ENCODE measurements at regions not wholly inside any gene's neighbourhood (a gene's known extent, or its start where the extent isn't known, plus 50 kb on each side); places are given as distances from the start of the nearest gene placed in this dataset.

DNA sequence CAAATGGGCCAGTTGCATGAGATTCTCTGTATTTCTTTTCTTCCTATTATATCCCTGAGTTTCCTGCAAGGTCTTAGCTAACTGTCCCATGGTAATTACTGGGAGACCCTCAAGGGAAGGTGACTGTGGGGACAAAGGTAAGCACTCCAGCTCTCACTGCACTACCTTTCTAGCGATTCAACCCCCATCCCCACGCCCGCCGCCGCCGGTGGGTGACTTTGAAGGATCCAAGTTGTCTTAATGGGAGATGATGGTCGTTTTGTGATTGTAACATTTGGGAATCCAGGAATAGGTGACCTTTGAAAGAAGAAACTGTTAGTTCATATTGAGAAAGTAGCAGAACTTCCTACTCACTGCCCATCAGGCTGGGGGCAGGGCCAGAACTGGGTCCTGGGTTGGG, 265.5 kb downstream of the LRFN2 start:
- Histone ChIP-seq H3K9me3 (ENCODE audit: low read length) (no peaks in the 10 kb centered on the region), H4K20me1 (ENCODE audit: insufficient read depth) (no peaks in the 10 kb centered on the region), H3K4me3 (ENCODE audit: low read length) (no peak overlapping the region), H3K9ac (ENCODE audit: low read length) (no peak overlapping the region), H3K79me2 (replicated peaks; ENCODE audit: insufficient read depth, low read length) (no peaks in the 10 kb centered on the region), H3F3A (ENCODE audit: insufficient read depth, low read length, poor library complexity, severe bottlenecking) (no peaks in the 10 kb centered on the region), H3K27ac (ENCODE audit: low read length) (no peak overlapping the region), H2AFZ (ENCODE audit: low read depth, low read length) (no peak overlapping the region), H3K27me3 (ENCODE audit: insufficient read depth, low read depth, low read length) (no peaks in the 10 kb centered on the region), H3K36me3 (ENCODE audit: insufficient read depth, low read length) (no peaks in the 10 kb centered on the region), H3K9me2 (ENCODE audit: insufficient read depth, low read length) (no peaks in the 10 kb centered on the region), H3K4me2 (ENCODE audit: low read length) (no peak overlapping the region)
- TF ChIP-seq SMC3 (conservative IDR thresholded peaks at IDR 0.05; ENCODE audit: poor library complexity): no peak
- TF ChIP-seq, protein P1, sequence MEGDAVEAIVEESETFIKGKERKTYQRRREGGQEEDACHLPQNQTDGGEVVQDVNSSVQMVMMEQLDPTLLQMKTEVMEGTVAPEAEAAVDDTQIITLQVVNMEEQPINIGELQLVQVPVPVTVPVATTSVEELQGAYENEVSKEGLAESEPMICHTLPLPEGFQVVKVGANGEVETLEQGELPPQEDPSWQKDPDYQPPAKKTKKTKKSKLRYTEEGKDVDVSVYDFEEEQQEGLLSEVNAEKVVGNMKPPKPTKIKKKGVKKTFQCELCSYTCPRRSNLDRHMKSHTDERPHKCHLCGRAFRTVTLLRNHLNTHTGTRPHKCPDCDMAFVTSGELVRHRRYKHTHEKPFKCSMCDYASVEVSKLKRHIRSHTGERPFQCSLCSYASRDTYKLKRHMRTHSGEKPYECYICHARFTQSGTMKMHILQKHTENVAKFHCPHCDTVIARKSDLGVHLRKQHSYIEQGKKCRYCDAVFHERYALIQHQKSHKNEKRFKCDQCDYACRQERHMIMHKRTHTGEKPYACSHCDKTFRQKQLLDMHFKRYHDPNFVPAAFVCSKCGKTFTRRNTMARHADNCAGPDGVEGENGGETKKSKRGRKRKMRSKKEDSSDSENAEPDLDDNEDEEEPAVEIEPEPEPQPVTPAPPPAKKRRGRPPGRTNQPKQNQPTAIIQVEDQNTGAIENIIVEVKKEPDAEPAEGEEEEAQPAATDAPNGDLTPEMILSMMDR (IDR thresholded peaks at IDR 0.05; ENCODE audit: poor library complexity, severe bottlenecking): no peak
- TF ChIP-seq TAF1 (IDR thresholded peaks at IDR 0.05; ENCODE audit: low read depth): no peak
- no peak for TF ChIP-seq RAD21 (conservative IDR thresholded peaks at IDR 0.05)
- TF ChIP-seq EP300 (conservative IDR thresholded peaks at IDR 0.05; ENCODE audit: poor library complexity, severe bottlenecking): no peak
- no peak for TF ChIP-seq MXI1 (conservative IDR thresholded peaks at IDR 0.05; ENCODE audit: poor library complexity, severe bottlenecking)
- TF ChIP-seq, protein P2, sequence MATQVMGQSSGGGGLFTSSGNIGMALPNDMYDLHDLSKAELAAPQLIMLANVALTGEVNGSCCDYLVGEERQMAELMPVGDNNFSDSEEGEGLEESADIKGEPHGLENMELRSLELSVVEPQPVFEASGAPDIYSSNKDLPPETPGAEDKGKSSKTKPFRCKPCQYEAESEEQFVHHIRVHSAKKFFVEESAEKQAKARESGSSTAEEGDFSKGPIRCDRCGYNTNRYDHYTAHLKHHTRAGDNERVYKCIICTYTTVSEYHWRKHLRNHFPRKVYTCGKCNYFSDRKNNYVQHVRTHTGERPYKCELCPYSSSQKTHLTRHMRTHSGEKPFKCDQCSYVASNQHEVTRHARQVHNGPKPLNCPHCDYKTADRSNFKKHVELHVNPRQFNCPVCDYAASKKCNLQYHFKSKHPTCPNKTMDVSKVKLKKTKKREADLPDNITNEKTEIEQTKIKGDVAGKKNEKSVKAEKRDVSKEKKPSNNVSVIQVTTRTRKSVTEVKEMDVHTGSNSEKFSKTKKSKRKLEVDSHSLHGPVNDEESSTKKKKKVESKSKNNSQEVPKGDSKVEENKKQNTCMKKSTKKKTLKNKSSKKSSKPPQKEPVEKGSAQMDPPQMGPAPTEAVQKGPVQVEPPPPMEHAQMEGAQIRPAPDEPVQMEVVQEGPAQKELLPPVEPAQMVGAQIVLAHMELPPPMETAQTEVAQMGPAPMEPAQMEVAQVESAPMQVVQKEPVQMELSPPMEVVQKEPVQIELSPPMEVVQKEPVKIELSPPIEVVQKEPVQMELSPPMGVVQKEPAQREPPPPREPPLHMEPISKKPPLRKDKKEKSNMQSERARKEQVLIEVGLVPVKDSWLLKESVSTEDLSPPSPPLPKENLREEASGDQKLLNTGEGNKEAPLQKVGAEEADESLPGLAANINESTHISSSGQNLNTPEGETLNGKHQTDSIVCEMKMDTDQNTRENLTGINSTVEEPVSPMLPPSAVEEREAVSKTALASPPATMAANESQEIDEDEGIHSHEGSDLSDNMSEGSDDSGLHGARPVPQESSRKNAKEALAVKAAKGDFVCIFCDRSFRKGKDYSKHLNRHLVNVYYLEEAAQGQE (IDR thresholded peaks at IDR 0.05; ENCODE audit: borderline replicate concordance): no peak
- TF ChIP-seq EZH2 (IDR thresholded peaks at IDR 0.05; ENCODE audit: borderline replicate concordance, insufficient read depth, low read length, poor library complexity, severe bottlenecking): no peak
- TF ChIP-seq POLR2AphosphoS5 (IDR thresholded peaks at IDR 0.05): no peak

DNA sequence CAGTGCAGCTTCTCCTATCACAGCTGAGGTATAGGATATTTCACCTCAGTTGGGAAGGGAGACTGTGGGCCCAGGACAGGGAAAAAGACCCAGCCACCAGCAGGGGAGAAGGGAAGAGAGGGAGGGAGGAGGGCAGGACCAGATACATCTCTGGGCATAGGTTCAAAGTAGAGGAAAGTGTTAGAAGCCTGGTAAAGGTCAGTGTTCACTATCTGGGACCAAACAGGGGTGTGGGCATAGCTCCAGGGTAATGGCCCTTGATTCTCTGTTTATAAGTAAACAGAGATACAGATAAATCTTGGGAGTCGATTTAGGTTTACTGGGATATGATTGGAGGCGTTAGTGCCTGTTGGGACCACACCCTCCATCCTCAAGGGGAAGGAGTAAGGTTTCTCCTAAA, 266.2 kb downstream of the LRFN2 start:
- Histone ChIP-seq H3K9me3 (ENCODE audit: low read length) (no peaks in the 10 kb centered on the region), H3K36me3 (ENCODE audit: insufficient read depth, low read length) (no peaks in the 10 kb centered on the region), H3K4me3 (ENCODE audit: low read length) (no peak overlapping the region), H3K9me2 (ENCODE audit: insufficient read depth, low read length) (no peaks in the 10 kb centered on the region), H2AFZ (ENCODE audit: low read depth, low read length) (no peak overlapping the region), H3K79me2 (replicated peaks; ENCODE audit: insufficient read depth, low read length) (no peaks in the 10 kb centered on the region), H4K20me1 (ENCODE audit: insufficient read depth) (no peaks in the 10 kb centered on the region), H3K27me3 (ENCODE audit: insufficient read depth, low read depth, low read length) (no peaks in the 10 kb centered on the region), H3K4me2 (ENCODE audit: low read length) (no peak overlapping the region), H3K9ac (ENCODE audit: low read length) (no peak overlapping the region), H3F3A (ENCODE audit: insufficient read depth, low read length, poor library complexity, severe bottlenecking) (no peaks in the 10 kb centered on the region), H3K27ac (ENCODE audit: low read length) (no peak overlapping the region)
- TF ChIP-seq EZH2 (IDR thresholded peaks at IDR 0.05; ENCODE audit: borderline replicate concordance, insufficient read depth, low read length, poor library complexity, severe bottlenecking) (no peak), EP300 (conservative IDR thresholded peaks at IDR 0.05; ENCODE audit: poor library complexity, severe bottlenecking) (no peak)
- TF ChIP-seq, protein P1 (IDR thresholded peaks at IDR 0.05; ENCODE audit: poor library complexity, severe bottlenecking): no peak

Data from neural cell (in vitro differentiated cells).